ENCODE measurements at regions not wholly inside any gene's neighbourhood (a gene's known extent, or its start where the extent isn't known, plus 50 kb on each side); places are given as distances from the start of the nearest gene placed in this dataset.

DNA sequence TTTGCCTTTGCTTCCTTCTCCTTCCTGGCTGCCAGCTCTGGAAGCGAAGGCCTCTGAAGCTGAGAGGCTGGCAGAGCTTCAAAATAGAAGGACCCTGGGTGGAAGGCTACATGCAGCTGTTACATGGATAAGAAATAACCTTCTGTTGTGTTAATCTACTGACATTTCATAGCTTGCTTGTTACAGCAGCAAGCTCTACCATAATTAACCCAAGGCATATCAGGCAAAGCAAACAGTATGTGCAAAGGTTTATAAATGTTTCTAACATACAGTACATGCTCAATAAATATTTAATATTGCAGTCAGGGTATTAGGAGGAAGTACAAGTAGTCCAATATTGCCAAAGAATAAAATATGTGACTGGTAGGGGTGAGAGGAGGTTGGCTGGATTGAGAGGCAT is 55.6 kb upstream of the MKLN1 start:
- Histone ChIP-seq H3K27ac (no peak overlapping the region), H3K4me3 (no peak overlapping the region), H3K36me3 (no peaks in the 10 kb centered on the region), H3K27me3 (no peaks in the 10 kb centered on the region), H3K9me3 (no peaks in the 10 kb centered on the region), H3K4me1 (peaks cover 0 to 7% (median 4%) of the 10 kb centered on the region in 4 donors)
- DNase-seq: no peak
- intact Hi-C loops (cut with DNase I; ENCODE audit: low total_unique reads): no loop called here
- TF ChIP-seq, protein P1, sequence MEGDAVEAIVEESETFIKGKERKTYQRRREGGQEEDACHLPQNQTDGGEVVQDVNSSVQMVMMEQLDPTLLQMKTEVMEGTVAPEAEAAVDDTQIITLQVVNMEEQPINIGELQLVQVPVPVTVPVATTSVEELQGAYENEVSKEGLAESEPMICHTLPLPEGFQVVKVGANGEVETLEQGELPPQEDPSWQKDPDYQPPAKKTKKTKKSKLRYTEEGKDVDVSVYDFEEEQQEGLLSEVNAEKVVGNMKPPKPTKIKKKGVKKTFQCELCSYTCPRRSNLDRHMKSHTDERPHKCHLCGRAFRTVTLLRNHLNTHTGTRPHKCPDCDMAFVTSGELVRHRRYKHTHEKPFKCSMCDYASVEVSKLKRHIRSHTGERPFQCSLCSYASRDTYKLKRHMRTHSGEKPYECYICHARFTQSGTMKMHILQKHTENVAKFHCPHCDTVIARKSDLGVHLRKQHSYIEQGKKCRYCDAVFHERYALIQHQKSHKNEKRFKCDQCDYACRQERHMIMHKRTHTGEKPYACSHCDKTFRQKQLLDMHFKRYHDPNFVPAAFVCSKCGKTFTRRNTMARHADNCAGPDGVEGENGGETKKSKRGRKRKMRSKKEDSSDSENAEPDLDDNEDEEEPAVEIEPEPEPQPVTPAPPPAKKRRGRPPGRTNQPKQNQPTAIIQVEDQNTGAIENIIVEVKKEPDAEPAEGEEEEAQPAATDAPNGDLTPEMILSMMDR (IDR thresholded peaks at IDR 0.05): no peak

- Histone ChIP-seq H3K27ac (no peak overlapping the region), H3K9me3 (peaks cover 0 to 6% (median 0%) of the 10 kb centered on the region in 3 donors), H3K4me3 (no peak overlapping the region), H3K36me3 (no peaks in the 10 kb centered on the region), H3K27me3 (no peaks in the 10 kb centered on the region), H3K4me1 (peaks cover 0 to 7% (median 4%) of the 10 kb centered on the region in 4 donors)
- TF ChIP-seq, protein P1 (IDR thresholded peaks at IDR 0.05): no peak
- DNase-seq: no peak
- intact Hi-C loops (cut with DNase I; ENCODE audit: low total_unique reads): no loop called here
Measured at GRCh38 chr7:131274986-131275385, 52.7 kb upstream of the MKLN1 start.

GRCh38 chr7:131276190-131276589 is 51.5 kb upstream of the MKLN1 start:
- H3K9me3 ChIP-seq: peaks cover 0 to 9% (median 0%) of the 10 kb centered on the region in 3 donors
- DNase-seq: no peak
- intact Hi-C loops (cut with DNase I; ENCODE audit: low total_unique reads): no loop called here
- no peak overlapping the region for H3K27ac ChIP-seq
- TF ChIP-seq, protein P1 (IDR thresholded peaks at IDR 0.05): no peak
- no peaks in the 10 kb centered on the region for H3K27me3 ChIP-seq
- no peak overlapping the region for H3K4me3 ChIP-seq
- no peaks in the 10 kb centered on the region for H3K36me3 ChIP-seq
- H3K4me1 ChIP-seq: peaks cover 0 to 7% (median 4%) of the 10 kb centered on the region in 4 donors

DNA sequence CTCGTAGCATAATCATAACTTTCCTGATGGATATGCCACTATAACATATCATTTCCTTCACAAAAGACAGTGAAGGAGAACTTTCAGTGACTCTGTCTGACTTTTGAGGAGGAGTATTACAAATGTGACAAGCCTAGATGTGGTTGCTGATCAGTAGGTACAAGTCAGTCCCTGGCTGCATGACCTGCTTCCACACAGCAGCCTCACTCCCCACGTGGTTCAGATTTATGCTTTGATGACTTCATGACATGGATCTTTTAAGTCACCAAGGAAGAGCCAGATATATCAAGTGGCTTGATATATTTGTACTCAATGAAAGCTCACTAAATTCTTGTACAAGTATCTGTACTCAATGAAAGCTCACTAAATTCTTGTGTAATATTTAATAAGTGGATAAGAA is 50.9 kb upstream of the MKLN1 start:
- Histone ChIP-seq H3K4me3 (no peak overlapping the region), H3K27me3 (no peaks in the 10 kb centered on the region), H3K36me3 (no peaks in the 10 kb centered on the region), H3K27ac (no peak overlapping the region), H3K9me3 (peaks cover 0 to 9% (median 0%) of the 10 kb centered on the region in 3 donors), H3K4me1 (peaks cover 0 to 7% (median 4%) of the 10 kb centered on the region in 4 donors)
- intact Hi-C loops (cut with DNase I; ENCODE audit: low total_unique reads): no loop called here
- TF ChIP-seq, protein P1 (IDR thresholded peaks at IDR 0.05): no peak
- no peak for DNase-seq
